Left ventricle myocardium inferior (tissue), 1 donor: ENCODE measurements at regions not wholly inside any gene's neighbourhood (a gene's known extent, or its start where the extent isn't known, plus 50 kb on each side); places are given as distances from the start of the nearest gene placed in this dataset.
A peak's percentile ranks its signal among the peaks of the same experiment; 100 is the strongest.

Experiments
- DNase-seq: peaks from one replicate; pipeline ENCODE4 v3.0.0-alpha.2; 2020
- H3K27ac ChIP-seq: fragments of 200-600 bp; replicated peaks from 2 replicates; pipeline ENCODE4 v1.8.0; 2021
- H3K27me3 ChIP-seq: fragments of 200-600 bp; 2 replicates; pipeline ENCODE4 v1.8.0; 2021; ENCODE audit warnings: low read depth
- H3K36me3 ChIP-seq: fragments of 200-600 bp; 2 replicates; pipeline ENCODE4 v1.8.0; 2021
- H3K4me1 ChIP-seq: fragments of 200-600 bp; 2 replicates; pipeline ENCODE4 v1.8.0; 2021
- H3K4me3 ChIP-seq: fragments of 200-600 bp; 2 replicates; pipeline ENCODE4 v1.8.0; 2021; ENCODE audit warnings: mild to moderate bottlenecking, moderate library complexity
- H3K9me3 ChIP-seq: fragments of 200-600 bp; replicated peaks from 2 replicates; pipeline ENCODE4 v1.8.0; 2021
- CTCF ChIP-seq: fragments of 200-600 bp; IDR thresholded peaks from 2 replicates; pipeline ENCODE4 v1.8.0; 2021; ENCODE audit warnings: antibody characterized with exemption, mild to moderate bottlenecking, borderline replicate concordance
- intact Hi-C: fragments of 100-400 bp; cut with micrococcal nuclease; formaldehyde crosslinking; loops from one replicate; pipeline ENCODE4 v1.11.0; 2022
- donor health status: DM: no; HTN: yes; CAD: no; lungs with severe emphysema.

- peaks cover 30% of the 10 kb centered on the region for H3K4me1 ChIP-seq
- intact Hi-C loops = no loop called here
- no peak for TF ChIP-seq CTCF
- no peak overlapping the region for H3K4me3 ChIP-seq
- H3K36me3 ChIP-seq = peaks cover 71% of the 10 kb centered on the region
- no peak for DNase-seq
- no peaks in the 10 kb centered on the region for H3K9me3 ChIP-seq
- no peaks in the 10 kb centered on the region for H3K27me3 ChIP-seq
- no peak overlapping the region for H3K27ac ChIP-seq
Measured at GRCh38 chr3:124656531-124656930, 73.7 kb upstream of the UMPS start.

- no peak overlapping the region for H3K4me3 ChIP-seq
- no peaks in the 10 kb centered on the region for H3K27me3 ChIP-seq
- H3K4me1 ChIP-seq = peaks cover 30% of the 10 kb centered on the region
- intact Hi-C loops = no loop called here
- no peak overlapping the region for H3K27ac ChIP-seq
- no peak for DNase-seq
- TF ChIP-seq CTCF = no peak
- peaks cover 71% of the 10 kb centered on the region for H3K36me3 ChIP-seq
- H3K9me3 ChIP-seq = no peaks in the 10 kb centered on the region
Measured at GRCh38 chr3:124657138-124657537, 73.1 kb upstream of the UMPS start.

GRCh38 chr3:124658270-124658669, 72.0 kb upstream of the UMPS start:
- Histone ChIP-seq H3K9me3 (no peaks in the 10 kb centered on the region), H3K27ac (no peak overlapping the region), H3K27me3 (no peaks in the 10 kb centered on the region), H3K36me3 (peaks cover 70% of the 10 kb centered on the region), H3K4me3 (no peak overlapping the region), H3K4me1 (peaks cover 23% of the 10 kb centered on the region)
- intact Hi-C loops = no loop called here
- no peak for TF ChIP-seq CTCF
- no peak for DNase-seq

GRCh38 chr3:124659175-124659574, 71.1 kb upstream of the UMPS start:
- intact Hi-C loops = no loop called here
- Histone ChIP-seq H3K36me3 (peaks cover 77% of the 10 kb centered on the region), H3K27me3 (no peaks in the 10 kb centered on the region)

GRCh38 chr3:124660599-124660998, 69.7 kb upstream of the UMPS start:
- no peak for TF ChIP-seq CTCF
- Histone ChIP-seq H3K27ac (no peak overlapping the region), H3K36me3 (peaks cover 70% of the 10 kb centered on the region), H3K27me3 (no peaks in the 10 kb centered on the region), H3K9me3 (no peaks in the 10 kb centered on the region), H3K4me1 (peaks cover 20% of the 10 kb centered on the region), H3K4me3 (no peak overlapping the region)
- DNase-seq = no peak
- intact Hi-C loops = no loop called here

More at GRCh38 chr3:124659175-124659574, 71.1 kb upstream of the UMPS start:
- Histone ChIP-seq H3K4me1 (peaks cover 20% of the 10 kb centered on the region), H3K27ac (no peak overlapping the region), H3K9me3 (no peaks in the 10 kb centered on the region), H3K4me3 (no peak overlapping the region)
- no peak for TF ChIP-seq CTCF
- DNase-seq = no peak

GRCh38 chr3:124663690-124664089, 66.6 kb upstream of the UMPS start:
- no peak for DNase-seq
- peaks cover 29% of the 10 kb centered on the region for H3K4me1 ChIP-seq
- H3K4me3 ChIP-seq = no peak overlapping the region
- H3K36me3 ChIP-seq = peaks cover 72% of the 10 kb centered on the region
- H3K27ac ChIP-seq = peak overlapping the region; percentile 23
- H3K27me3 ChIP-seq = no peaks in the 10 kb centered on the region
- H3K9me3 ChIP-seq = no peaks in the 10 kb centered on the region
- TF ChIP-seq CTCF = no peak
- intact Hi-C loops = no loop called here
